H1 (cell line): ENCODE measurements at regions not wholly inside any gene's neighbourhood (a gene's known extent, or its start where the extent isn't known, plus 50 kb on each side); places are given as distances from the start of the nearest gene placed in this dataset.

Experiments
- CEBPB ChIP-seq: IDR thresholded peaks from 2 replicates; pipeline ENCODE4 v1.6.1; 2012; ENCODE audit warnings: low read depth, low read length
- EGR1 ChIP-seq: IDR thresholded peaks from 2 replicates; pipeline ENCODE4 v1.6.1; 2011; ENCODE audit warnings: low read depth, low read length, borderline replicate concordance
- KDM1A ChIP-seq: fragments of 200-600, 300-600 bp; sonication (generic); IDR thresholded peaks from 2 replicates; pipeline ENCODE4 v1.7.1; 2016; ENCODE audit warnings: mild to moderate bottlenecking, low read length, borderline replicate concordance
- PHF8 ChIP-seq: fragments of 200-600 bp; sonication (generic); conservative IDR thresholded peaks from 2 replicates; pipeline ENCODE4 v1.7.1; 2012; ENCODE audit warnings: low read depth, mild to moderate bottlenecking, inconsistent platforms, low read length, moderate library complexity
- RAD21 ChIP-seq, 2 experiments: IDR thresholded peaks in 1 of 2; conservative IDR thresholded peaks in 1 of 2; 2 replicates each; pipeline ENCODE4 v1.6.1; 2011; ENCODE audit warnings: low read depth in 2 of 2, low read length in 2 of 2, improper control_type of control experiment in 1 of 2, inconsistent platforms in 1 of 2, mild to moderate bottlenecking in 1 of 2, moderate library complexity in 1 of 2
- SIX5 ChIP-seq: IDR thresholded peaks from 2 replicates; pipeline ENCODE4 v1.6.1; 2011; ENCODE audit warnings: mild to moderate bottlenecking, low read depth, low read length
- SUZ12 ChIP-seq: fragments of 200-600 bp; sonication (generic); IDR thresholded peaks from 2 replicates; pipeline ENCODE4 v1.6.1; 2012; ENCODE audit warnings: mild to moderate bottlenecking, inconsistent platforms, low read length, moderate library complexity, mixed read lengths
- TAF7 ChIP-seq: optimal IDR thresholded peaks from 2 replicates; pipeline ENCODE3; 2011; ENCODE audit warnings: low read depth, mild to moderate bottlenecking, inconsistent platforms, low read length, moderate library complexity, borderline replicate concordance
- TF ChIP-seq, protein P1 (sequence below): fragments of 300-600 bp; sonication (generic); IDR thresholded peaks from 2 replicates; pipeline ENCODE4 v1.7.1; 2012; ENCODE audit warnings: low read length, moderate library complexity, mild to moderate bottlenecking, inconsistent platforms; ENCODE audit not compliant: insufficient replicate concordance
- TF ChIP-seq, protein P2 (sequence below): IDR thresholded peaks from 2 replicates; pipeline ENCODE4 v1.6.1; 2012; ENCODE audit warnings: inconsistent platforms

DNA sequence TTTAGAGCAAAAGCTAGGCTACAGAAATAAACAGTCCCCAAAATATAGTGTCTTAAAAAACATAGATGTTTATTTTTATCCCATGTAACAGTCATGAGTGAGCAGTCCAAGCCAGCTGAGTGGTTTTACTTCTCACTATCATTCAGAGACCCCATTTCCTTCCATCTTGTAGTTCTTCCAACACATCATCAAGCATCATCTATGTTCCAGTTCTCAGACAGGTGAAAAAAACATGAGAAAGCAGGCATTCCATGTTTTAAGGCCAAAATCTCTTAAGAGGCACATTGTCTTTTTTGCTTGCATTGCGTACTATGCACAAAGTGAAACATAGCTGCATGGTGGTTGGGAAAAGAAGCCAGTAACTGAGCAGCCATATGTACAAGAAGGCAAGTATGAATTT is 128.6 kb downstream of the ATOH1 start (continued):
- TF ChIP-seq, protein P1, sequence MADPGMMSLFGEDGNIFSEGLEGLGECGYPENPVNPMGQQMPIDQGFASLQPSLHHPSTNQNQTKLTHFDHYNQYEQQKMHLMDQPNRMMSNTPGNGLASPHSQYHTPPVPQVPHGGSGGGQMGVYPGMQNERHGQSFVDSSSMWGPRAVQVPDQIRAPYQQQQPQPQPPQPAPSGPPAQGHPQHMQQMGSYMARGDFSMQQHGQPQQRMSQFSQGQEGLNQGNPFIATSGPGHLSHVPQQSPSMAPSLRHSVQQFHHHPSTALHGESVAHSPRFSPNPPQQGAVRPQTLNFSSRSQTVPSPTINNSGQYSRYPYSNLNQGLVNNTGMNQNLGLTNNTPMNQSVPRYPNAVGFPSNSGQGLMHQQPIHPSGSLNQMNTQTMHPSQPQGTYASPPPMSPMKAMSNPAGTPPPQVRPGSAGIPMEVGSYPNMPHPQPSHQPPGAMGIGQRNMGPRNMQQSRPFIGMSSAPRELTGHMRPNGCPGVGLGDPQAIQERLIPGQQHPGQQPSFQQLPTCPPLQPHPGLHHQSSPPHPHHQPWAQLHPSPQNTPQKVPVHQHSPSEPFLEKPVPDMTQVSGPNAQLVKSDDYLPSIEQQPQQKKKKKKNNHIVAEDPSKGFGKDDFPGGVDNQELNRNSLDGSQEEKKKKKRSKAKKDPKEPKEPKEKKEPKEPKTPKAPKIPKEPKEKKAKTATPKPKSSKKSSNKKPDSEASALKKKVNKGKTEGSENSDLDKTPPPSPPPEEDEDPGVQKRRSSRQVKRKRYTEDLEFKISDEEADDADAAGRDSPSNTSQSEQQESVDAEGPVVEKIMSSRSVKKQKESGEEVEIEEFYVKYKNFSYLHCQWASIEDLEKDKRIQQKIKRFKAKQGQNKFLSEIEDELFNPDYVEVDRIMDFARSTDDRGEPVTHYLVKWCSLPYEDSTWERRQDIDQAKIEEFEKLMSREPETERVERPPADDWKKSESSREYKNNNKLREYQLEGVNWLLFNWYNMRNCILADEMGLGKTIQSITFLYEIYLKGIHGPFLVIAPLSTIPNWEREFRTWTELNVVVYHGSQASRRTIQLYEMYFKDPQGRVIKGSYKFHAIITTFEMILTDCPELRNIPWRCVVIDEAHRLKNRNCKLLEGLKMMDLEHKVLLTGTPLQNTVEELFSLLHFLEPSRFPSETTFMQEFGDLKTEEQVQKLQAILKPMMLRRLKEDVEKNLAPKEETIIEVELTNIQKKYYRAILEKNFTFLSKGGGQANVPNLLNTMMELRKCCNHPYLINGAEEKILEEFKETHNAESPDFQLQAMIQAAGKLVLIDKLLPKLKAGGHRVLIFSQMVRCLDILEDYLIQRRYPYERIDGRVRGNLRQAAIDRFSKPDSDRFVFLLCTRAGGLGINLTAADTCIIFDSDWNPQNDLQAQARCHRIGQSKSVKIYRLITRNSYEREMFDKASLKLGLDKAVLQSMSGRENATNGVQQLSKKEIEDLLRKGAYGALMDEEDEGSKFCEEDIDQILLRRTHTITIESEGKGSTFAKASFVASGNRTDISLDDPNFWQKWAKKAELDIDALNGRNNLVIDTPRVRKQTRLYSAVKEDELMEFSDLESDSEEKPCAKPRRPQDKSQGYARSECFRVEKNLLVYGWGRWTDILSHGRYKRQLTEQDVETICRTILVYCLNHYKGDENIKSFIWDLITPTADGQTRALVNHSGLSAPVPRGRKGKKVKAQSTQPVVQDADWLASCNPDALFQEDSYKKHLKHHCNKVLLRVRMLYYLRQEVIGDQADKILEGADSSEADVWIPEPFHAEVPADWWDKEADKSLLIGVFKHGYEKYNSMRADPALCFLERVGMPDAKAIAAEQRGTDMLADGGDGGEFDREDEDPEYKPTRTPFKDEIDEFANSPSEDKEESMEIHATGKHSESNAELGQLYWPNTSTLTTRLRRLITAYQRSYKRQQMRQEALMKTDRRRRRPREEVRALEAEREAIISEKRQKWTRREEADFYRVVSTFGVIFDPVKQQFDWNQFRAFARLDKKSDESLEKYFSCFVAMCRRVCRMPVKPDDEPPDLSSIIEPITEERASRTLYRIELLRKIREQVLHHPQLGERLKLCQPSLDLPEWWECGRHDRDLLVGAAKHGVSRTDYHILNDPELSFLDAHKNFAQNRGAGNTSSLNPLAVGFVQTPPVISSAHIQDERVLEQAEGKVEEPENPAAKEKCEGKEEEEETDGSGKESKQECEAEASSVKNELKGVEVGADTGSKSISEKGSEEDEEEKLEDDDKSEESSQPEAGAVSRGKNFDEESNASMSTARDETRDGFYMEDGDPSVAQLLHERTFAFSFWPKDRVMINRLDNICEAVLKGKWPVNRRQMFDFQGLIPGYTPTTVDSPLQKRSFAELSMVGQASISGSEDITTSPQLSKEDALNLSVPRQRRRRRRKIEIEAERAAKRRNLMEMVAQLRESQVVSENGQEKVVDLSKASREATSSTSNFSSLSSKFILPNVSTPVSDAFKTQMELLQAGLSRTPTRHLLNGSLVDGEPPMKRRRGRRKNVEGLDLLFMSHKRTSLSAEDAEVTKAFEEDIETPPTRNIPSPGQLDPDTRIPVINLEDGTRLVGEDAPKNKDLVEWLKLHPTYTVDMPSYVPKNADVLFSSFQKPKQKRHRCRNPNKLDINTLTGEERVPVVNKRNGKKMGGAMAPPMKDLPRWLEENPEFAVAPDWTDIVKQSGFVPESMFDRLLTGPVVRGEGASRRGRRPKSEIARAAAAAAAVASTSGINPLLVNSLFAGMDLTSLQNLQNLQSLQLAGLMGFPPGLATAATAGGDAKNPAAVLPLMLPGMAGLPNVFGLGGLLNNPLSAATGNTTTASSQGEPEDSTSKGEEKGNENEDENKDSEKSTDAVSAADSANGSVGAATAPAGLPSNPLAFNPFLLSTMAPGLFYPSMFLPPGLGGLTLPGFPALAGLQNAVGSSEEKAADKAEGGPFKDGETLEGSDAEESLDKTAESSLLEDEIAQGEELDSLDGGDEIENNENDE: no peak
- TF ChIP-seq SIX5 (no peak), EGR1 (no peak), RAD21 (IDR thresholded peaks at IDR 0.05 in 1 of 2, conservative IDR thresholded peaks at IDR 0.05 in 1 of 2; ENCODE audit: low read depth in 2 of 2, low read length in 2 of 2) (no peak), TAF7 (no peak), PHF8 (no peak), CEBPB (no peak), KDM1A (no peak), SUZ12 (no peak)
- TF ChIP-seq, protein P2, sequence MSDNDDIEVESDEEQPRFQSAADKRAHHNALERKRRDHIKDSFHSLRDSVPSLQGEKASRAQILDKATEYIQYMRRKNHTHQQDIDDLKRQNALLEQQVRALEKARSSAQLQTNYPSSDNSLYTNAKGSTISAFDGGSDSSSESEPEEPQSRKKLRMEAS: no peak
